Tibial nerve (tissue), 4 donors: ENCODE measurements at regions not wholly inside any gene's neighbourhood (a gene's known extent, or its start where the extent isn't known, plus 50 kb on each side); places are given as distances from the start of the nearest gene placed in this dataset.
"Not testable (repeated sequence)": the region's sequence is repeated elsewhere in the genome, so short reads cannot be mapped to it uniquely, and the experiment has no call there.

Experiments
- DNase-seq, 2 donors: peaks; one replicate each; pipeline ENCODE4 v3.0.0-alpha.2; 2019; ENCODE audit warnings: low spot score in 2 of 2
- H3K27ac ChIP-seq, 4 donors: fragments of 200-600 bp; sonication (generic) in 3 of 4; one replicate each; pipeline ENCODE4 v1.5.1; 2017 to 2019; ENCODE audit warnings: mild to moderate bottlenecking in 1 of 4
- H3K27me3 ChIP-seq, 2 donors: fragments of 200-600 bp; sonication (generic) in 1 of 2; one replicate each; pipeline versions ENCODE4 v1.5.1 to v1.6.0; 2017 to 2019
- H3K36me3 ChIP-seq, 3 donors: fragments of 200-600 bp; sonication (generic); one replicate each; pipeline ENCODE4 v1.5.1; 2018 to 2019
- H3K4me1 ChIP-seq, 4 donors: fragments of 200-600 bp; sonication (generic) in 3 of 4; one replicate each; pipeline ENCODE4 v1.5.1; 2017 to 2019
- H3K4me3 ChIP-seq, 4 donors: fragments of 200-600 bp; sonication (generic) in 3 of 4; one replicate each; pipeline ENCODE4 v1.5.1; 2017 to 2019; ENCODE audit warnings: mild to moderate bottlenecking in 1 of 4, moderate library complexity in 1 of 4
- H3K9me3 ChIP-seq, 4 donors: fragments of 200-600 bp; sonication (generic) in 3 of 4; one replicate each; pipeline ENCODE4 v1.5.1; 2017 to 2019
- EP300 ChIP-seq, 2 donors: sonication (generic); formaldehyde crosslinking; IDR thresholded peaks; one replicate each; pipeline ENCODE4 v1.6.1; 2017; ENCODE audit warnings: antibody characterized with exemption in 2 of 2, mild to moderate bottlenecking in 1 of 2
- POLR2A ChIP-seq, 2 donors: fragments of 450-650 bp; IDR thresholded peaks; one replicate each; pipeline ENCODE4 v1.6.1; 2017; ENCODE audit warnings: antibody characterized with exemption in 2 of 2, mild to moderate bottlenecking in 2 of 2, moderate library complexity in 2 of 2
- WGBS, 2 donors: methylation state at CpG; one replicate each; pipeline ENCODE4 v1.1.5; 2018; 5-methylcytosine and 5-hydroxymethylcytosine counted together
- TF ChIP-seq, protein P1 (sequence below), 5 experiments: fragments of 200-600 bp in 3 of 5; fragments of 450-650 bp in 2 of 5; sonication (generic) in 3 of 5; IDR thresholded peaks; one replicate each; pipeline ENCODE4 v1.5.1; 2016 to 2019; ENCODE audit warnings: antibody characterized with exemption in 5 of 5, mild to moderate bottlenecking in 3 of 5, moderate library complexity in 2 of 5

DNA sequence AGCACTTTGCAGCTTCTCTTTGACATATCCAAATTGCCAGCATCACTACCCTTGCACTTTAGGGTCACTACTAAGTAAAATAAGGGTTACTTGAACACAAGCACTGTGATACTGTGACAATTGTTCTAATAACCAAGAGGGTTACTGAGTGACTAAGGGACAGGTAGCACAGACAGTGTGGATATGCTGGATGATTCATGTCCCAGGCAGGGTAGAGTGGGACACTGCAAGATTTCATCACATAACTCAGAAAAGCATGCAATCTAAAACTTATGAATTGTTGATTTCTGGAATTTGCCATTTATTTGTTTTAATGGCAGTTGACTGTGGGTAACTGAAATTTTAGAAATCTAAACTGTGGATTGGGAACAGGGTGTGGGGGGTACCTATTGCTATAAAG lies 218.8 kb downstream of the KITLG start:
- TF ChIP-seq, protein P1, sequence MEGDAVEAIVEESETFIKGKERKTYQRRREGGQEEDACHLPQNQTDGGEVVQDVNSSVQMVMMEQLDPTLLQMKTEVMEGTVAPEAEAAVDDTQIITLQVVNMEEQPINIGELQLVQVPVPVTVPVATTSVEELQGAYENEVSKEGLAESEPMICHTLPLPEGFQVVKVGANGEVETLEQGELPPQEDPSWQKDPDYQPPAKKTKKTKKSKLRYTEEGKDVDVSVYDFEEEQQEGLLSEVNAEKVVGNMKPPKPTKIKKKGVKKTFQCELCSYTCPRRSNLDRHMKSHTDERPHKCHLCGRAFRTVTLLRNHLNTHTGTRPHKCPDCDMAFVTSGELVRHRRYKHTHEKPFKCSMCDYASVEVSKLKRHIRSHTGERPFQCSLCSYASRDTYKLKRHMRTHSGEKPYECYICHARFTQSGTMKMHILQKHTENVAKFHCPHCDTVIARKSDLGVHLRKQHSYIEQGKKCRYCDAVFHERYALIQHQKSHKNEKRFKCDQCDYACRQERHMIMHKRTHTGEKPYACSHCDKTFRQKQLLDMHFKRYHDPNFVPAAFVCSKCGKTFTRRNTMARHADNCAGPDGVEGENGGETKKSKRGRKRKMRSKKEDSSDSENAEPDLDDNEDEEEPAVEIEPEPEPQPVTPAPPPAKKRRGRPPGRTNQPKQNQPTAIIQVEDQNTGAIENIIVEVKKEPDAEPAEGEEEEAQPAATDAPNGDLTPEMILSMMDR (IDR thresholded peaks at IDR 0.05): no peak
- TF ChIP-seq EP300 (IDR thresholded peaks at IDR 0.05) (no peak), POLR2A (IDR thresholded peaks at IDR 0.05) (no peak)

DNA sequence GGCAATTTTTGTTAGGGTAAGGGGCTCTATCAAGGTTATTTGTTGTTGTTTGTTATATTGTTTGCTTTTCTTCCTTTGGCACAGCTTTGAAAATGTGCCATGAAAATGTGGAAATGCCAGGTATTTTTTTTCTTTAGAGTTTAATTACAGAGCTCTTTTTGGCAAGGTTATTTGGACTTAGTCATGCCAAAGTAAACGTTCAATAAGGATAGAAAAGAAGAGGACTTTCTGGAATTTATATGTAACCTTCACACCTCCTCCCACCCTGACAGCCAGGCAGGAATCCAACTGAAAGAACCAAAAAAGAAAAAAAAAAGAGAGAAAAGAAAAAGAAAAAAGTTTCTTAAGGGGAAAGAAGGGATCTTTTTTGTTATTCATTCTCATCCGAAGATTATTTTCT lies 217.8 kb downstream of the KITLG start:
- H3K4me3 ChIP-seq: no peak overlapping the region
- H3K9me3 ChIP-seq: no peaks in the 10 kb centered on the region
- no peaks in the 10 kb centered on the region for H3K27me3 ChIP-seq
- 28 to 32% methylated on average over 2 of the region's 2 CpGs for WGBS, 2 donors
- no peaks in the 10 kb centered on the region for H3K36me3 ChIP-seq
- TF ChIP-seq, protein P1 (IDR thresholded peaks at IDR 0.05): no peak
- TF ChIP-seq POLR2A (IDR thresholded peaks at IDR 0.05) (no peak), EP300 (IDR thresholded peaks at IDR 0.05) (no peak)
- H3K27ac ChIP-seq: no peak overlapping the region
- H3K4me1 ChIP-seq: peaks cover 0 to 10% (median 0%) of the 10 kb centered on the region in 4 donors
- DNase-seq: no peak

More for the DNA sequence above, 218.8 kb downstream of the KITLG start:
- Histone ChIP-seq H3K4me3 (no peak overlapping the region), H3K4me1 (peaks cover 0 to 10% (median 0%) of the 10 kb centered on the region in 4 donors), H3K27ac (no peak overlapping the region), H3K27me3 (no peaks in the 10 kb centered on the region), H3K9me3 (no peaks in the 10 kb centered on the region), H3K36me3 (no peaks in the 10 kb centered on the region)
- DNase-seq: no peak

DNA sequence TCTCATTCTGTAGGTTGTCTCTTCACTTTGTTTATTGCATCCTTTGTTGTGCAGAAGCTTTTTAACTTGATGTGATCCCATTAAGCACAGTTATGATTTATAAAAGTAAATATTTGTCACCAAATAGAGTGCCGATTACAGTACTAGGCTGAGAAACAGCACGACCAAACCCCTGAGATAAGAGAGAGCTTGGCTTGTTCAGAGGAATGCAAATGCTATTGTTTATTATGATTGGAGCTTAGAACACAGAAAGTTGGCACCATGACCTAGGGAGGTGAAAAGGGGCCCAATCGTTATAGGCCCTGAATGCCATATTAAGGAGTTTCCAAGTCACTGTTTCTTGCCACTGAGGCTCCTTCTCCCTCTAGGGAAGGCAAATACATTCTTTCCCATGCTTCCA lies 214.9 kb downstream of the KITLG start:
- Histone ChIP-seq H3K4me1 (peaks cover 0 to 10% (median 0%) of the 10 kb centered on the region in 4 donors), H3K27me3 (no peaks in the 10 kb centered on the region), H3K36me3 (no peaks in the 10 kb centered on the region), H3K27ac (no peak overlapping the region), H3K9me3 (no peaks in the 10 kb centered on the region), H3K4me3 (no peak overlapping the region)
- 49 to 58% methylated on average over 3 of the region's 3 CpGs for WGBS, 2 donors
- DNase-seq: no peak
- TF ChIP-seq EP300 (IDR thresholded peaks at IDR 0.05) (no peak), POLR2A (IDR thresholded peaks at IDR 0.05) (no peak)
- TF ChIP-seq, protein P1 (IDR thresholded peaks at IDR 0.05): no peak

DNA sequence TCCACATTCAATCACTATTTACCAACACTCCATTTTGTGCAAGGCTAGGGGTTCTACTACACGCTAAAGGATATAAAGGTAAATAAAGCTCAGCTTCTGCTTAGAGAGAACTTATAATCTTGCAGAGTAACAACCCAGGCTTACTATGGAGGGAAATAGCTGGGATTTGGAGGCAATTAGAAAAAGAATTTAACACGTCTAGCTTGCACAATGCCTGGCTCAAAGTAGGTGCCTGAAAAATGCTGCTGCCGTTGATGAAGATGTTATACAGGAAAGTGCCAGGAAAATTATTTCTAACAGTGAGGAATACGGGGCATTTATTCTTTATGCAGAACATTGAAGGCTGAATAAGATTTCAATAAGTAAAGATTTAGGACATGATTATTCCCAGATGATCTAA lies 214.2 kb downstream of the KITLG start:
- H3K4me3 ChIP-seq: no peak overlapping the region
- 78 to 81% methylated on average over 4 of the region's 4 CpGs for WGBS, 2 donors
- peaks cover 0 to 10% (median 0%) of the 10 kb centered on the region in 4 donors for H3K4me1 ChIP-seq
- H3K27me3 ChIP-seq: no peaks in the 10 kb centered on the region
- DNase-seq: no peak
- no peak overlapping the region for H3K27ac ChIP-seq
- TF ChIP-seq EP300 (IDR thresholded peaks at IDR 0.05) (no peak), POLR2A (IDR thresholded peaks at IDR 0.05) (no peak)
- TF ChIP-seq, protein P1 (IDR thresholded peaks at IDR 0.05): no peak
- H3K36me3 ChIP-seq: no peaks in the 10 kb centered on the region
- H3K9me3 ChIP-seq: no peaks in the 10 kb centered on the region

DNA sequence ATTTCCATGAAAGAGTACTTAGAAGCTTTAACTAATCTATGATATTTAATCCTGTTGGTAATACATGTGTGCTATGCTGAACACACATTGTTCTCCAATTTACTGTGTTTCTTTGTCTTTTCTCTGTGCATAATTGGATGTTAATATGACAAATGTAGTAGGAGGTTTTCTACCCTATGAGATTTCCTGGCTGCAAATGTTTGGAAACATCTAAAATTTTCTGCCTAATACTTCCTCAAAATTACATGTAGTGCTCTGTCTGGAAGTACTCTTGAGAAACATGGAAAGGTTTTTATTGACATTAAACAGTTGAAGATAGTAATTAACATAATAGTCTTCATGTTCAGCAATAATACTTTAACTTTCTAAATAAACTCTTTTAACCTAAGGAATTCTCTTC lies 213.0 kb downstream of the KITLG start:
- no peaks in the 10 kb centered on the region for H3K36me3 ChIP-seq
- H3K4me3 ChIP-seq: no peak overlapping the region
- no peak overlapping the region for H3K27ac ChIP-seq
- no peak for TF ChIP-seq EP300 (IDR thresholded peaks at IDR 0.05)
- TF ChIP-seq, protein P1 (IDR thresholded peaks at IDR 0.05): no peak
- TF ChIP-seq POLR2A (IDR thresholded peaks at IDR 0.05): no peak
- H3K9me3 ChIP-seq: no peaks in the 10 kb centered on the region
- H3K27me3 ChIP-seq: no peaks in the 10 kb centered on the region
- H3K4me1 ChIP-seq: peaks cover 0 to 10% (median 0%) of the 10 kb centered on the region in 4 donors
- no peak for DNase-seq

DNA sequence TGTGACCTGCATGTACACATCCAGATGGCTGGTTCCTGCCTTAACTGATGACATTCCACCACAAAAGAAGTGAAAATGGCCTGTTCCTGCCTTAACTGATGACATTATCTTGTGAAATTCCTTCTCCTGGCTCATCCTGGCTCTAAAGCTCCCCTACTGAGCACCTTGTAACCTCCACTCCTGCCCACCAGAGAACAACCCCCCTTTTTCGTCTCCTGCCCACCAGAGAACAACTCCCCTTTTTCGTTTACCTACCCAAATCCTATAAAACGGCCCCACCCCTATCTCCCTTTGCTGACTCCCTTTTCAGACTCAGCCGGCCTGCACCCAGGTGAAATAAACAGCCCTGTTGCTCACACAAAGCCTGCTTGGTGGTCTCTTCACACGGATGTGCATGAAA lies 212.2 kb downstream of the KITLG start:
- not testable (repeated sequence) for DNase-seq, H3K4me1 ChIP-seq, H3K27ac ChIP-seq, H3K36me3 ChIP-seq, H3K9me3 ChIP-seq, H3K27me3 ChIP-seq, H3K4me3 ChIP-seq
- WGBS, 2 donors: 93 to 95% methylated on average over 5 of the region's 5 CpGs
